GM19372 (cell line): ENCODE measurements at regions not wholly inside any gene's neighbourhood (a gene's known extent, or its start where the extent isn't known, plus 50 kb on each side); places are given as distances from the start of the nearest gene placed in this dataset.
"Not testable (repeated sequence)": the region's sequence is repeated elsewhere in the genome, so short reads cannot be mapped to it uniquely, and the experiment has no call there.

Source experiments
- ATAC-seq: cut with Tn5 transposase; IDR thresholded peaks from one replicate; pipeline ENCODE4 v1.9.1; 2021; ENCODE audit warnings: mild to moderate bottlenecking, low read depth, moderate library complexity; ENCODE audit not compliant: unreplicated experiment

DNA sequence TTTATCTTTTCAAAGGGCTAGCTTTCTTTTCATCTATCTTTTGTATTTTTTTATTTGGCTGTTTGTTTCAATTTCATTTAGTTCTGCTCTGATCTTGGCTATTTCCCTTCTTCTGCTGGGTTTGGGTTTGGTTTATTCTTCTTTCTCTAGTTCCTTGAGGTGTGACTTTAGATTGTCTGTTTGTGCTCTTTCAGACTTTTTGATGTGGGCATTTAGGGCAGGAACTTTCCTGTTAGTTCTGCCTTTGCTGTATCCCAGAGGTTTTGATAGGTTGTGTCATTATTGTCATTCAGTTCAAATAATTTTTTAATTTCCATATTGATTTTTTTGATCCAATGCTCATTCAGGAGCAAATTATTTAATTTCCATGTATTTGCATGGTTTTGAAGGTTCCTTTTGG, 325.0 kb downstream of the PTPRC start:
- ATAC-seq = not testable (repeated sequence)

DNA sequence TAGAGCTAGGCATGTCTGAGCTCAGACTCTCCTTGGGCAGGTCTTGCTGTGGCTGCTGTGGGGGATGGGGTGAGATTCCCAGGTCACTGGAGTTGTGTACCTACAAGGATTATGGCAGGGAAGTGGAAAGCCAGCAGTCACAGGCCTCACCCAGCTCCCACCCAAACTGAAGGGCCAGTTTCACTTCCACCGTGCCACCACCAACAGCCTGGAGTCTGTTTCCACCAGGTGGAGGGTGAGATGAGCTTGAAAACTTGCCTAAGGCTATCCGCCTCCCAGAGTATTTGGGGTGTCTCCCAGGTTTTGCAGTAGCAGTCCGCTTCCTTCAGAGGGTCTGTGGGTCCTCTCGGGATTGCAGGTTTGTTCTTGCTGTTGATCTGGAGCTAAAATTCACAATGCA, 327.7 kb downstream of the PTPRC start:
- ATAC-seq = no peak

DNA sequence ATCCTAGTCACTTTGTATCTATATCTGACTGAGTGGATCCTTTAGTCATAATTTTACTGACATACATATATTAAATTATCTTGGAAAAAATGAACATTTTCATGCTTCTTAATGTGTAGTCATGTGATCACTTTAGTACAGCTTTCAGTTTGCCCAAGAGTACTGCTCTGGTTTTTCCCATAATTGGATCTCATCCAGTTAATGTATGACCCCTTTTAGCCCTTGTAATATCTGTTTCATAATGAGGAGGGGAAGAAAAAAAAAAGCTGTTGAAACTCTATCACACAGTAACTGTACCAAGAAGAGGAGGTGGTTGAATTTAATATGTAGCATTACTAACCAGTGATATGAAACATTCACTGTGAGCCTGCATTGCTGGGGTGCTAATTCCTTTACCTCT, 328.7 kb downstream of the PTPRC start:
- ATAC-seq = no peak

DNA sequence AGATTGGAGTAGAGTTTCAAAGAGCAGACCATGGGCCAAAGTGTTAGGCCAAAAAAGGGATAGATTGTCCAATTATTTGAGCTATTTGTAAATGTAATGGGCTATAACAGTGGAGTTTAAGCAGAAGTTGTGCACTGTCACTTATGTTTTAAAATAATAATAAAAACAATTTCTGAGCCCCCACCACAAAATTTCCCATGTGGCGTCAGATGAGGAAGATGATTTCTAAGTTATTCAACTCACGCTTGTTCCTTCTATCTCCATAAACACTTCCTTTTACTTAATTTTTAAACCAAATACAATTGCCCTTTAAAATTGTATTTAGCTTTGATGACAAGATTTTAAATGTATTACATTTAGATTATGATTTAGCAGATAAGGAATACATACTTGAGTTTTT, 330.0 kb downstream of the PTPRC start:
- no peak for ATAC-seq

DNA sequence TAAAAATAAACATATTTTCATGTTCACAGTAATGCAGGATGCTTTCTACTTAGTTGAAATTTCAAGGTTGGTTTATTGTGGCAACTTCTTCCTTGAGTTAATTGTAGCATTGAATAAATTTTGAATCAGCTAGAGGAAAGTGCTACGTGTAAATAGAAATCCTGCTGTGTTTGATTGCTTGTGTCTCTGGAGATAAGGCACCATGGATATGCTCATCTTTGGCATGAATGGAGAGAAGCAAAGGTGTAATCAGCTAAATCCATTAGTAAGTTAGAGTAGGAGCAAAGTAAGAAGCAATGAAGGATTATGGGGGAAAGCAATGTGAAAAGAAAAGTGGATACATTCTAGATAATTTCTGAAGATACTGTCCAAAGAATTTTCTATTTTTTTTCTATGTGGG, 331.1 kb downstream of the PTPRC start:
- no peak for ATAC-seq

DNA sequence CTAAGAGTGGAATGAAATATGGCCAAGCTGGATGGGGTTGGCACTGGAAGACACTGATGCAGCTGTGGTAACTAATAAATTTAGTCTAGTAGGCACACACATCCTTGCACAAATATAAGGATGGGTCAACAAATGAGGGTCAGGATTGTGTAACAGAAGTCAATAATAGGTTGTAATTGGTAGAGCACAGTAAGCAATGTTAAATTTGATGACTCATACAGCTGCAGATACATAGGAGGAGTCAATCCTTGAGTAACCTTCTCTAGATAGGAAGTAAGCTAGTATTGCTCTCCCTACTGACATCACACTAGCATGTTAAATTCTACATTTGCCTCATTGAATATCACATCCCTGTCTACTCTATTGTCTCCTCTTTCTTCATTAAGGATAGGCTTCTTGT, 332.1 kb downstream of the PTPRC start:
- no peak for ATAC-seq

DNA sequence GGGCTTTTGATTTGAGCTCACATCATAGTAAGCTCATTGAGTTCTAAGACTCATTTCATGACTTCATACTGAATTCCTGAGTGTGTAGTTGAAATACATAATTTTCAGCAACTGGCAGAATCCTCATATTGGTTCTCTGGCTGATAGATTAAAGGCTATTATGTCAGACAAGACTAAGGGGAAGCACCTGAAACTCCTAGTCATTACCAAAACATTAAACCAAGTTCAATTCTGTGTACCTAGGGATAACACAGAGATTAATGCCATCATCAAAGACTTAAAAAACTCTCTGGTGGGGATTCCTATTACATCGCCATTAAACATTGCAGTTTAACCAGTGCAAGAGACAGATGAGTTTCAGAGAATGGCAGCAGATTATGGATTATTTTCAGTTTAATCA, 339.1 kb downstream of the PTPRC start:
- ATAC-seq = no peak

DNA sequence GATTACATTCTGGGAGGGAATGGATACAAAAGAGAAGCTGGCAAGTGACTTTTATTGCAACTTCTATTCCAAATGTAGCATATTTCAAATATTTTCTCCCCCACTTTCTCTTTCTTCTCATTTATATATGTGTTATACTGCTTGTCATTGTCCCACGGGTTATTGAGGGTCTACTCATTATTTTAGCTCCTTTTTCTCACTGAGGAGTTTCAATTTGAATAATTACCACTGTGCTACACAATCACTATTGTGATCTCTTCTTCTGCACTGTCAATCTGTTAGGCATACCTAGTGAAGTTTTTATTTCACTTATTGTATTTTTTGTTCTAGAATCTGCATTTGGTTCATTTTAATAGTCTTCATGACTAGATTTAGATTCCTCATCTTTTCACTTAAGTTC, 339.7 kb downstream of the PTPRC start:
- no peak for ATAC-seq

DNA sequence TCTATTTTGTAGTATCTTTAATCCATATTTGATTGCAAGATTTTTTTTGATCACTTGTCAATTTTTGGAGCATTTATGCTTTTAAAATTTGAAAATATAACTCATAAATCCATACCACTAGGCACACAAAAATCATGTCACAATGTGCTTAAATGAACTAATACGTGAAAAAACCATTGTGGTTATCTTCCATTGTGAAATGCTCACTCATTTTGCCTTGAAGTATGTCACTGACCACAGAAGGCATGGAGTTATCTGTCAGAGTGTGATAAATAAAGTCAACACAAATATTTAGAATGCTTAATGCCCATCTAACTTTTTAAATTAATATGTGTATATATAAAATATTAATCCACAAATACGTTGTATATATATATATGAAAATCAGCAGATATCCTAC, 347.2 kb downstream of the PTPRC start:
- no peak for ATAC-seq

DNA sequence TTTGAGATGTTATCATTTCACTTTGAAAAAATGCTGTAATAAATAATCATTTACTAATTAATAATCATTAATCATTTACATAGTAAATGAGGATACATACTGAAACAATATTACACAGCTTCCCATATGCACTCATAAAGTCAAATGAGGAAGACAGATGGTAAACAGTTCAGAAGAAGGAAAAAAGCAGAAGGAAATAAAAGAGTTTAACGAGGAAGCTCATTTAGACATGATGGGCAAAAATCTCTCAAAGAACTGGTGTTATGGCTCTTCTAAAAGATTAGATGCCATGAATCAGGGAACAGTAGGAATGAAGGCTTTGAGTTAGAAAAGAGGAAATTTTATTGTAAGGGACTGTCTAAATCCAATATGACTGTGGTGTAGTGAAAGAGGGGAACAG, 347.6 kb downstream of the PTPRC start:
- no peak for ATAC-seq

DNA sequence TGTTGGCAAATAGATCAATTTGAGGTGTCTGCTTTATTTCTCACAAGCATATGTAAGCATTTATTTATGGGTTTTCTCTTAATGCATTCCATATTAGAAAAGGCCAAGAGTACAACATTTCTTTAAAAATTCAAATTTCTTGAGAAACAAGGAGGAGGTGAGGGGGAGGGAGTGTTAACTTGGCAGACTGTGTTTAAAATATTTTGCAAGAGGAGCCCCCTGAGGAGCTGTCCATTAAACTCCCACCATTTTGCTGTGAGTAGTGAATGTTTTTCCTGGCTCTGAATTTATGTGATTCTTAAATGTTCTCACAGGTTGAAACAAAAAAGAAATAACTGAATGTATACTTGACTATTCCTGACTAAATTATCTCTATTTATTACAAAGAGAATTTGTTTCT, 363.8 kb downstream of the PTPRC start:
- no peak for ATAC-seq

DNA sequence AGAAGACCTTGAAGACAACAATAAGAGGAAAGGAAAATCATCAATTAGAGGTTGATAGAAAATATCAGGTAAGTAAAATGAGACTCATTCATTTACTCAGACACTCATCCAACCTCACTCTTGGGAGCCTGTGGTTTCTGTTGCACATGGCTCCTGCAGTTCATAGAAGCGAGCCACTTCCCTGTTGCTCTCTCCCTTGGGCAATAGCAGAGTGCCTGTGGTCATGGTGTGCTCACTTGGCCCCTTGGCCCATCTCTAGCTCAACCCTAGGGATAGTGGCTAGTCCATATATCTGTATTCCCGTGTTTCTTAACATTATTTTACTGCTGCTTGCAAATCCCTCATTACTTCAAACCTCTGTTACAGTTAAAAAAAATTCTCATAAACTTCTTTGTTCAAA, 368.6 kb downstream of the PTPRC start:
- ATAC-seq = no peak

DNA sequence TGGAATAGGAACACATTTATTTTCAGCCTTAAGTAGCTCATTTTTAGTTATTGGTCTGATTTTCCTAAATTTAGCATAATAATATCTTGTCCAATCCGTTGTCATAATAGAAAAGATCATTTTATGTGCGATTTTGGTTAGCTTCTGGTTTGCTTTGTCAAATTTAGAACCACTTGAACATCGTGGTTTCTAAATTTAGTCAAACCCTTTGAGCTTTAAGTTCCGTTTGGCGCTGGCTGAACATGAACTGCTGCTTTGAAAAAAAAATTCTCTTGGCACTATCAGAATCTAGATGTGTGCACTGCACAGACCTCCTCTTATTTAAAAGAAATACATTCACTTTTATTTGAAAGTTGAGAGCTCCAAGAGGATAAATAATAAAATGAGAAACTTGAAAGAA, 370.6 kb downstream of the PTPRC start:
- no peak for ATAC-seq

DNA sequence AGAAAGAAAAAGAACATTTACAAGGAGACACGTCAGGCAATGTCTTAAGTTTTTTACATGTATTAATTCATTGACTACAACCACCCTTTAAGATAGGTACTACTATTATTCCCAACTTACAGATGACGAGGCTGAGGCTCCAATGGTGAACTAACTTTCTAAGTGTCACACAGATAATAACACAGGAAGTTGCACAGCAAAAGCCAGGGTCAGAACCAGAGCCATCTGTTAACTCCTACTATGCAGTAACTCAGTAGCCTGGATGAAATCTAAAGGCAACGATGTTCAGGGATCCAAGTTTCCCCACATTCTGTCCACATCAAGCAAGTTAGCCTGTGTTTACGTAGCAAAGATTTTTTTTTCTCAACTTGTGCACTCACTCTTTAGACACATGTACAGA, 371.7 kb downstream of the PTPRC start:
- no peak for ATAC-seq

DNA sequence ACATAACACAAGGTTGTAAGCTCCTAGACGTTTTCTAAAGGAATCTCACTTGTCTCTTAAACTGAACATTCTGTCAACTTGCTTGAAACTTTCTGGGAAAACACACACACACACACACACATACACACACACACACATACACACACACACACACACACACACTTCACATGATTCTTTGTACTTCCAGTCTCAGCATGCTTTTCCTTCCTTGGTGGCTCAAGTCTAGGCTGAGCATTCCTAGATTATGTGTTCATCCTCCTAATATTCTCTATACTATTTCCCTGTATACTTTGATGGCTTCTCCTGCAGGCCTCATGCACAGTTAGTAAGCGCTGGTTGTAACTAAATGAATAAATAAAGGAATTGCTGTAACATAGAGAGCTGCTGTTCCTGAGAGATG, 372.1 kb downstream of the PTPRC start:
- ATAC-seq = no peak

DNA sequence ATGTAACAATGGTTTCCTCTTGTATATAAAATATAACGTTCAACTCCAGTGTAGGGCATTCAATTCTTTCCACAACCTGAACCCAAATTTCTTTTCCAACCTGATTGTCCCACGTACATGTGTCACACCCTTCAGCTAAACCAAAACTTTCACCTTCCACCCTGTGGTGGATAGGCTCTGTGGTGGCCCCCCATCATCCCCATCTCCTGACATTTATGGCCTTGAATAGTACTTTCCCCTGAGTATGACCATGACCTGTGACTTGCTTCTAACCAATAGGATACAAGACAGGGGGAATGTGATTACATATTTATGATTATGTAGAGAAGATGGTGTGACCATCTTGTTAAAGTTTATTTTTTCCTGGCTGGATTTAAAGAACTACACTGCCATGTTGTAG, 377.0 kb downstream of the PTPRC start:
- ATAC-seq = no peak

DNA sequence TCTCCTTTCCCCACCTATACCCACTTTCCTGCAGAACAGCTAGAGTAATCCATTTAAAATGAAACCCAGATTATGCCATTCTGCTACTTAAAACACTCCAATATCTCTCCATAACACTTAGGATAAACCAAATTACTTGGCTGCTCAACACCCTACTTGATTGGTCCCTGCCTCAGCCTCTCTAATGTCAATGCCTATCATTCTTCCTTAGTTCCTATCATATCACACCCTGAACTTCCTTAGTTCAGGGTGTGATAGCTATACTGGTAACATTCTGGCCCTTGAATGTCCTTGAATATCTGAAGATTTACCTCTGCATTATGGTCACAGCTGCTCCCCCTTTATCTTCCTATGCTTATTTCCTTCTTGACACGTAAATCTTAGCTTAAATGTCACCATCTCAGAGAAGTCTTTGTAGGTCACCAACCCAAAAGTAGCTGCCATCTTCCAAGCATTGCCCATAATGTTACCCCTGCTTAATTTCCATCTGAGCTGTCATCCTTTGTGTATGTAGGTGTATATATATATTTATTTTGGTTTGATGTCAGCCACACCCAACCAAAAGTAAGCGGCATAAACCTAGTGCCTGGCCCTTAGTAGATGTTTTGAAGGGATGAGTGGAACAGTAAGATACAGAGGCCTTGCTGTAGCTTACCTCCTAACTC, 379.8 kb downstream of the PTPRC start:
- no peak for ATAC-seq

DNA sequence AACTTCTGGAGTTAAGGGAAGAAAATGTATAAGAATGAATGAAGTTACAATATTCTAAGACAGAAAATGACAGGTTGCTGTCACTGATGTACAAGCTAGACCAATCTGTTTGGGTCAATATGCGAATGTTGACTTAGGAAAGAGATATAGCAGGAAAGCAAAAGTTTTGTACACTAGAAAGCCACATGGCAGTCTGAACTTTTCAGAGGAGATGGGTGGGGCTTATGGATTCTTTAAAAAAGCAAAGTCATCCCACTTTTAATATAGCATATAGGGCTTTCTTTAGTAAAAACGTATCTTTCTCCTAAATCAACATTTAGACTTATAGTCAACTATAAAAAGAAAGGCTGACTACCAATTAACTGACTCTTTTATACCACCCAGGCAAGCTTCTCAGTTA, 381.2 kb downstream of the PTPRC start:
- ATAC-seq = no peak

DNA sequence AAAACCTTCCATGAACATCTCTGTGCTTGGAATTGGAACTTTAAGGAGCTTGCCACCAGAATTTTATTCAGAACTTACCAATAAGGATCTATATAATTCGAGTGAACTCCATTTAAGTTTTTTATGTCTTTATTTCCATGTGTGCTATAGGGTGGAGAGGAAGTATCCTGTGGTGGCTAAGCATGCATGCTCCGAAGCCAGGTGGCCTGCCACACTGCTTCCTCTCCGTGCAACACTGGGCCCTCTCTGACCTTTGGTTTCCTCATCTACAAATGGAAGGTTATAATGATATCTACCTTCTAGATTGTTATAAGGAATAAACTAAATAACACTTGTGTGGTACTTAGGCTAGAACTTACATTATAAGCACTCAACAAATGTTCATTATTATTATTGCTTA, 382.1 kb downstream of the PTPRC start:
- no peak for ATAC-seq

DNA sequence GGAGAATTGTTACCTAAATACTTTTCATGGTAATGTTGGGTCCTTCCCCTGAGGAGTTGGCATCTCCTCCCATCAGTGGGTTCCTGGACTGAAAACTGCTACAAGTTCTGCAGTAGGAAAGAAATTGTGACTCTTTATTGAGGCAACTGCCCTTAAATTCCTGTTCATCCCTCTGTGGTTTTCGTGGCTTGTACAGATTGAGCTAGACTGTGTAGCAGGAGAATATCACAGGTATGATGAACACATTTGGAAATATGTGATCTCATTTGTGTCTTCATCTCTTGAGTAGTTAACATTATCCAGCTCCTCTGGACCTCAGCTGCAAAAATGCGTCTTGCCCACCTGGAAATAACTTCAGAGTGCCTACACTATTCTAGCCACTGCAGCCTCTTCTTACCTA, 390.6 kb downstream of the PTPRC start:
- ATAC-seq = no peak

DNA sequence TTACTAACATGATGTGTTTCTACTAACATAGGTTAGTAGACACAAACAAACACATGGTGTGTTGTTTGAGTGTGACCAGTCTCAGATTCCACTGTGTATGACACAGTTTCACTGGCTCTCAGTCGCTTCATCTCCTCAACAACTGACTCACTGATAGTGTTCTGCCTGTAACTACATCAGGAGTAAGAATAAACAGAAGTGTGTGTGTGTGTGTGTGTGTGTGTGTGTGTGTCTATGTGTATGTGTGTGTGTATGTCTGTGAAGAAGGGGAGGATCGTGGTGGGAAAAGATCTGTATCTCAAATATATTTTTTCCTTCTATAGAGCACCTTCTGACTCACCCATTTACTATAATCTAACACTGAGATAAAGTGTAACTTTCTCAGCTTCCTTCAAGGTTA, 391.0 kb downstream of the PTPRC start:
- ATAC-seq = no peak

DNA sequence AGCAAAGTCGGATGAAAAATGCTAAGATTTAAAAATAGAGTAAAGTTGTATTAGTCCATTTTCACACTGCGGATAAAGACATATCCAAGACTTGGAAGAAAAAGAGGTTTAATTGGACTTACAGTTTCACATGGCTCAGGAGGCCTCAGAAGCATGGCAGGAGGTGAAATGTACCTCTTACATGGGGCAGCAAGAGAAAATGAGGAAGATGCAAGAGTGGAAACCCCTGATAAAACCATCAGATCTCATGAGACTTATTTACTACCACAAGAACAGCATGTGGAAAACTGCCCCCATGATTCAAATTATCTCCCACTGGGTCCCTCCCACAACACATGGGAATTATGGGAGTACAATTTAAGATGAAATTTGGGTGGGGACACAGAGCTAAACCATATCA, 391.7 kb downstream of the PTPRC start:
- not testable (repeated sequence) for ATAC-seq

DNA sequence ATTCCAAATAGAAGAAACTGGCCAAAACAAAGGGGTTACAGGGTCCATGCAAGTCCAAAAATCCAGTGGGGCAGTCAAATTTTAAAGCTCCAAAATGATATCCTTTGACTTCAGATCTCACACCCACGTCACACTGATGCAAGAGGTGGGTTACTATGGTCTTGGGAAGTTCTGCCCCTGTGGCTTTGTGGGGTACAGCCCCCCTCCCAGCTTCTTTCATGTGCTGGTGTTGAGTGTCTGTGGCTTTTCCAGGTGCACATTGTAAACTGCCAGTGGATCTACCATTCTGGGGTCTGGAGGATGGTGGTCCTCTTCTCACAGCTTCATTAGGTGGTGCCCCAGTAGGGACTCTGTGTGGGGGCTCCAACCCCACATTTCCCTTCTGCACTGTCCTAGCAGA, 392.3 kb downstream of the PTPRC start:
- ATAC-seq = not testable (repeated sequence)
